ENCODE measurements at regions not wholly inside any gene's neighbourhood (a gene's known extent, or its start where the extent isn't known, plus 50 kb on each side); places are given as distances from the start of the nearest gene placed in this dataset.

- Histone ChIP-seq H3K4me3 (ENCODE audit: low read depth, low read length) (no peak overlapping the region), H3K4me1 (ENCODE audit: control insufficient read depth, insufficient read depth, low read length) (peaks cover 14% of the 10 kb centered on the region; the same call in 1 of the 2 replicates), H3K9me3 (ENCODE audit: control insufficient read depth, insufficient read depth, low read length) (no peaks in the 10 kb centered on the region), H3K36me3 (ENCODE audit: control insufficient read depth, insufficient read depth, low read length) (no peaks in the 10 kb centered on the region), H3K27me3 (ENCODE audit: control insufficient read depth, insufficient read depth, low read length) (no peaks in the 10 kb centered on the region), H3K27ac (ENCODE audit: low read depth, low read length) (no peak overlapping the region), H3K9ac (ENCODE audit: low read depth, low read length) (no peak overlapping the region)
These were observed 129.4 kb upstream of the ATP5MC3 start for GRCh38 chr2:175310813-175311504.

- no peaks in the 10 kb centered on the region for H3K36me3 ChIP-seq (ENCODE audit: control insufficient read depth, insufficient read depth, low read length)
- H3K27me3 ChIP-seq (ENCODE audit: control insufficient read depth, insufficient read depth, low read length): no peaks in the 10 kb centered on the region
- no peak overlapping the region for H3K4me3 ChIP-seq (ENCODE audit: low read depth, low read length)
- H3K9ac ChIP-seq (ENCODE audit: low read depth, low read length): no peak overlapping the region
- peaks cover 14% of the 10 kb centered on the region; the same call in 1 of the 2 replicates for H3K4me1 ChIP-seq (ENCODE audit: control insufficient read depth, insufficient read depth, low read length)
- no peak overlapping the region for H3K27ac ChIP-seq (ENCODE audit: low read depth, low read length)
- no peaks in the 10 kb centered on the region for H3K9me3 ChIP-seq (ENCODE audit: control insufficient read depth, insufficient read depth, low read length)
These were observed 128.3 kb upstream of the ATP5MC3 start for GRCh38 chr2:175309799-175310198.

DNA sequence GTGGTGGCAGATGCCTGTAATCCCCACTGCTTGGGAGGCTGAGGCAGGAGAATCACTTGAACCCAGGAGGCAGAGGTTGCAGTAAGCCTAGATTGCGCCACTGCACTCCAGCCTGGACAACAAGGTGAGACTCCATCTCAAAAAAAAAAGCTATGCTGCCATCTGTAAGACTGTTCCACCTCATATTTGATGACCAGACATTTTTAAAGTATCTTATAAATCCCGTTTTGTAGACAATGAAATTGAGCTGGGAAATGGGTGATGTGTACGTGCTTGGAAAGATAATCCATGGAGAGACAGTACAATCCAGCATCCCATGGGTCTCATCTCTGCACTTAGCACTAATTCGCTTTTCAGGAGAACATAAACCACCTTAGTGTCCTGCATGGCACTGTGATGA is 126.5 kb upstream of the ATP5MC3 start:
- Histone ChIP-seq H3K27ac (ENCODE audit: low read depth, low read length) (no peak overlapping the region), H3K9ac (ENCODE audit: low read depth, low read length) (no peak overlapping the region), H3K36me3 (ENCODE audit: control insufficient read depth, insufficient read depth, low read length) (no peaks in the 10 kb centered on the region), H3K4me1 (ENCODE audit: control insufficient read depth, insufficient read depth, low read length) (peaks cover 14% of the 10 kb centered on the region; the same call in 1 of the 2 replicates), H3K9me3 (ENCODE audit: control insufficient read depth, insufficient read depth, low read length) (no peaks in the 10 kb centered on the region), H3K4me3 (ENCODE audit: low read depth, low read length) (no peak overlapping the region), H3K27me3 (ENCODE audit: control insufficient read depth, insufficient read depth, low read length) (no peaks in the 10 kb centered on the region)

DNA sequence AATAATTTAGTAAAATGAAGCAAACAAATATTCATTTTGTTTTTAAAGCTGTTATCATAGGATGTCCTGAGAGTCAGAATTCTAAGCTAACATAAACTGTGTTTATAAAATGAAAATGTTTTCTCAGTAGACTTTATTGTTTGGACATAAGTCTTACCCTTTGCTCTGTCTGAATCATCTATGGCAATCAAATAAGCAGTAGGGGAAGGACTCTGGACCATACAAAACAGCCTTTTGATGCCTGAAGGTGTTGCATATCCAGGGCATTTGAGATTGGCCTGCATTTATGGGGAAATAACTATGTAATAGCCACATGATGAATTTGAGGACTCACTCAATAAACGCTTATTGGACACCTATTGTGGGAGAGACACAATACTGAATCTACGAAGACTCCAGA is 123.0 kb upstream of the ATP5MC3 start:
- no peaks in the 10 kb centered on the region for H3K36me3 ChIP-seq (ENCODE audit: control insufficient read depth, insufficient read depth, low read length)
- H3K27me3 ChIP-seq (ENCODE audit: control insufficient read depth, insufficient read depth, low read length): no peaks in the 10 kb centered on the region
- peaks cover 5% of the 10 kb centered on the region; the same call in 1 of the 2 replicates for H3K4me1 ChIP-seq (ENCODE audit: control insufficient read depth, insufficient read depth, low read length)
- no peak overlapping the region for H3K9ac ChIP-seq (ENCODE audit: low read depth, low read length)
- no peak overlapping the region for H3K4me3 ChIP-seq (ENCODE audit: low read depth, low read length)
- no peaks in the 10 kb centered on the region for H3K9me3 ChIP-seq (ENCODE audit: control insufficient read depth, insufficient read depth, low read length)
- no peak overlapping the region for H3K27ac ChIP-seq (ENCODE audit: low read depth, low read length)

GRCh38 chr2:175293776-175294175 is 112.3 kb upstream of the ATP5MC3 start:
- H3K27me3 ChIP-seq (ENCODE audit: control insufficient read depth, insufficient read depth, low read length): no peaks in the 10 kb centered on the region; the same call in 1 of the 2 replicates
- H3K9ac ChIP-seq (ENCODE audit: low read depth, low read length): no peak overlapping the region
- no peak overlapping the region for H3K27ac ChIP-seq (ENCODE audit: low read depth, low read length)
- H3K4me1 ChIP-seq (ENCODE audit: control insufficient read depth, insufficient read depth, low read length): 0 out of 2 replicates have a peak, but pooled peaks cover 1% of the 10 kb centered on the region
- no peaks in the 10 kb centered on the region for H3K9me3 ChIP-seq (ENCODE audit: control insufficient read depth, insufficient read depth, low read length)
- H3K36me3 ChIP-seq (ENCODE audit: control insufficient read depth, insufficient read depth, low read length): no peaks in the 10 kb centered on the region
- H3K4me3 ChIP-seq (ENCODE audit: low read depth, low read length): no peak overlapping the region

DNA sequence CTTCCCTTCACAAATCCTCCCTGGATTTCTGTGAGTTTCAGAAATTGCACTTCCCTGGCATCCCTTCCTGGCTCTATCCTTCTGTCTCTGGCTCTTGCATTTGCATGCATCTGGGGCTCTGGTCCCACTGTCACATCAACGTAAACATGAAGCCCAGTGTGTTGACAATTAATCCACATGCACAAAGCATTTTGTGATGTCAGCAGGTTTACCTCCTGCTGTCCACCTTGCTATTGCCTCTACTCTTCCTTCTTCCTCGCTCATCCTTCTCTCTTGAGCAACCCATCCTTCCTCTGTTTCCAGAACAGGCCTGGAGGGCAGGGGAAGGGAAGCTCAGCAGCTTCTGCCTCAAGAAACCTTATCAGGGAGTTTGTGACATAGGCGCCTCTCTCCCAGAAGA is 111.7 kb upstream of the ATP5MC3 start:
- Histone ChIP-seq H3K27ac (ENCODE audit: low read depth, low read length) (no peak overlapping the region), H3K9me3 (ENCODE audit: control insufficient read depth, insufficient read depth, low read length) (no peaks in the 10 kb centered on the region), H3K4me3 (ENCODE audit: low read depth, low read length) (no peak overlapping the region), H3K27me3 (ENCODE audit: control insufficient read depth, insufficient read depth, low read length) (no peaks in the 10 kb centered on the region; the same call in 1 of the 2 replicates), H3K9ac (ENCODE audit: low read depth, low read length) (no peak overlapping the region), H3K4me1 (ENCODE audit: control insufficient read depth, insufficient read depth, low read length) (peaks cover 7% of the 10 kb centered on the region), H3K36me3 (ENCODE audit: control insufficient read depth, insufficient read depth, low read length) (no peaks in the 10 kb centered on the region)

DNA sequence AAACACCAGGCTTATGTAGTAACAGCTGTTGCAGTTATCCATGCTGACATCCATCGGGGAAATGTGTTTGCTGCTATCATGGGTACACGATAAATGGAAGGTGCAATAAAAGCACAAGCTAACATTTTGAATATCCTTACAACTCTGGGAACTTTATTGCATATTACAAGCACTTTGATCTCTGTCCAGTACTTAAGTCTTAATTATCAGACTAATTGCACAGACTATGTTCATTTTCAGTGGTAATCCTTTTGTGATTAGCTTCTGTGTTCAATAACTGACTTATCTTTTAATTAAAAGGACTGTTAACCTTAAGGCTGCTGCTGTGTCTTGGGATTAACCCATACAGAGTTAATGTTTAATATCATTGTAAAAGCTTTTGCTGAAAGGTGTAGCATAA is 101.4 kb upstream of the ATP5MC3 start:
- no peaks in the 10 kb centered on the region for H3K36me3 ChIP-seq (ENCODE audit: control insufficient read depth, insufficient read depth, low read length)
- no peaks in the 10 kb centered on the region for H3K9me3 ChIP-seq (ENCODE audit: control insufficient read depth, insufficient read depth, low read length)
- no peak overlapping the region for H3K27ac ChIP-seq (ENCODE audit: low read depth, low read length)
- H3K9ac ChIP-seq (ENCODE audit: low read depth, low read length): no peak overlapping the region
- no peaks in the 10 kb centered on the region for H3K27me3 ChIP-seq (ENCODE audit: control insufficient read depth, insufficient read depth, low read length)
- no peak overlapping the region for H3K4me3 ChIP-seq (ENCODE audit: low read depth, low read length)
- no peaks in the 10 kb centered on the region for H3K4me1 ChIP-seq (ENCODE audit: control insufficient read depth, insufficient read depth, low read length)

DNA sequence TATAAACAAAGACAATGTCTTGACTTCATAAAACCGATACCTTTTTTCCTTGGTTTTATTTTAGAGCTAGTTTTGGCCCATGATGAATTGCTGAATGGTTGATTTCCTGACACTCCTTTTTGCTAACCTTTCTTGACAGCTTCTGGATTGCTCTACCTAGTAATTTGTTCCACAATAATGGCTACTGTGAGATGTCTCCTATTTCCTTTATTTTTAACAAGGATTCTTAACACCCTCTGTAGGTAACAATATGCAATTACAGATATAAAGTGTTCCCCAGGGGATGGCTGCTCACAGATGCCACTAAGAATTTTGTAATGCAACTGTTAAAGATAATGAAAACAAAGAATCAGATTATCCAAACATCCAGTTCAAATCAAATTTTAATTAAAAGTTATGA is 100.8 kb upstream of the ATP5MC3 start:
- H3K9me3 ChIP-seq (ENCODE audit: control insufficient read depth, insufficient read depth, low read length): no peaks in the 10 kb centered on the region
- no peak overlapping the region for H3K27ac ChIP-seq (ENCODE audit: low read depth, low read length)
- H3K36me3 ChIP-seq (ENCODE audit: control insufficient read depth, insufficient read depth, low read length): no peaks in the 10 kb centered on the region
- H3K9ac ChIP-seq (ENCODE audit: low read depth, low read length): no peak overlapping the region
- H3K4me1 ChIP-seq (ENCODE audit: control insufficient read depth, insufficient read depth, low read length): no peaks in the 10 kb centered on the region
- no peak overlapping the region for H3K4me3 ChIP-seq (ENCODE audit: low read depth, low read length)
- H3K27me3 ChIP-seq (ENCODE audit: control insufficient read depth, insufficient read depth, low read length): no peaks in the 10 kb centered on the region

- Histone ChIP-seq H3K9ac (ENCODE audit: low read depth, low read length) (no peak overlapping the region), H3K9me3 (ENCODE audit: control insufficient read depth, insufficient read depth, low read length) (no peaks in the 10 kb centered on the region), H3K4me3 (ENCODE audit: low read depth, low read length) (no peak overlapping the region), H3K27ac (ENCODE audit: low read depth, low read length) (no peak overlapping the region), H3K27me3 (ENCODE audit: control insufficient read depth, insufficient read depth, low read length) (no peaks in the 10 kb centered on the region), H3K36me3 (ENCODE audit: control insufficient read depth, insufficient read depth, low read length) (no peaks in the 10 kb centered on the region), H3K4me1 (ENCODE audit: control insufficient read depth, insufficient read depth, low read length) (no peaks in the 10 kb centered on the region; the same call in 1 of the 2 replicates)
These were observed 96.3 kb upstream of the ATP5MC3 start for GRCh38 chr2:175277772-175278171.

- Histone ChIP-seq H3K9ac (ENCODE audit: low read depth, low read length) (no peak overlapping the region), H3K27me3 (ENCODE audit: control insufficient read depth, insufficient read depth, low read length) (no peaks in the 10 kb centered on the region)
These were observed 94.0 kb upstream of the ATP5MC3 start for GRCh38 chr2:175275539-175275938.

GRCh38 chr2:175259164-175259563 is 77.7 kb upstream of the ATP5MC3 start:
- H3K4me1 ChIP-seq (ENCODE audit: control insufficient read depth, insufficient read depth, low read length): no peaks in the 10 kb centered on the region
- H3K36me3 ChIP-seq (ENCODE audit: control insufficient read depth, insufficient read depth, low read length): no peaks in the 10 kb centered on the region
- no peak overlapping the region for H3K4me3 ChIP-seq (ENCODE audit: low read depth, low read length)
- 0 out of 2 replicates have a peak, but pooled peaks cover 3% of the 10 kb centered on the region for H3K9me3 ChIP-seq (ENCODE audit: control insufficient read depth, insufficient read depth, low read length)
- H3K27ac ChIP-seq (ENCODE audit: low read depth, low read length): no peak overlapping the region
- no peak overlapping the region for H3K9ac ChIP-seq (ENCODE audit: low read depth, low read length)
- no peaks in the 10 kb centered on the region for H3K27me3 ChIP-seq (ENCODE audit: control insufficient read depth, insufficient read depth, low read length)

More at GRCh38 chr2:175275539-175275938, 94.0 kb upstream of the ATP5MC3 start:
- Histone ChIP-seq H3K36me3 (ENCODE audit: control insufficient read depth, insufficient read depth, low read length) (no peaks in the 10 kb centered on the region), H3K9me3 (ENCODE audit: control insufficient read depth, insufficient read depth, low read length) (no peaks in the 10 kb centered on the region), H3K4me1 (ENCODE audit: control insufficient read depth, insufficient read depth, low read length) (no peaks in the 10 kb centered on the region; the same call in 1 of the 2 replicates), H3K27ac (ENCODE audit: low read depth, low read length) (no peak overlapping the region), H3K4me3 (ENCODE audit: low read depth, low read length) (no peak overlapping the region)
